ENCODE measurements at regions not wholly inside any gene's neighbourhood (a gene's known extent, or its start where the extent isn't known, plus 50 kb on each side); places are given as distances from the start of the nearest gene placed in this dataset.

GRCh38 chr3:160049565-160049964 is 60.9 kb downstream of the IL12A start:
- H3K9me3 ChIP-seq (ENCODE audit: control insufficient read depth in 4 of 4, low read length in 3 of 4), result no peaks in the 10 kb centered on the region
- 83% methylated on average over 2 of the region's 2 CpGs for WGBS
- H3K27ac ChIP-seq (ENCODE audit: low read depth in 1 of 2, low read length in 2 of 2), result no peak overlapping the region
- no peak for TF ChIP-seq FOXA2 (IDR thresholded peaks at IDR 0.05)
- TF ChIP-seq RXRA (IDR thresholded peaks at IDR 0.05), result no peak
- TF ChIP-seq YY1 (IDR thresholded peaks at IDR 0.05), result no peak
- TF ChIP-seq RAD21 (IDR thresholded peaks at IDR 0.05), result no peak
- TF ChIP-seq, protein P1, sequence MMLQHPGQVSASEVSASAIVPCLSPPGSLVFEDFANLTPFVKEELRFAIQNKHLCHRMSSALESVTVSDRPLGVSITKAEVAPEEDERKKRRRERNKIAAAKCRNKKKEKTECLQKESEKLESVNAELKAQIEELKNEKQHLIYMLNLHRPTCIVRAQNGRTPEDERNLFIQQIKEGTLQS (IDR thresholded peaks at IDR 0.05), result no peak
- TF ChIP-seq TAF1 (conservative IDR thresholded peaks at IDR 0.05), result no peak
- TF ChIP-seq SP1 (IDR thresholded peaks at IDR 0.05), result no peak
- TF ChIP-seq GABPA (IDR thresholded peaks at IDR 0.05 in 1 of 2, conservative IDR thresholded peaks at IDR 0.05 in 1 of 2), result no peak
- TF ChIP-seq REST (IDR thresholded peaks at IDR 0.05), result no peak
- no peak for TF ChIP-seq FOXA1 (IDR thresholded peaks at IDR 0.05)
- no peak for TF ChIP-seq ZBTB33 (IDR thresholded peaks at IDR 0.05)
- no peak for TF ChIP-seq JUND (IDR thresholded peaks at IDR 0.05)
- TF ChIP-seq HNF4G (IDR thresholded peaks at IDR 0.05), result no peak
- TF ChIP-seq NR2F2 (IDR thresholded peaks at IDR 0.05), result no peak
- TF ChIP-seq CTCF (IDR thresholded peaks at IDR 0.05; ENCODE audit: low read depth, low read length, missing input control), result no peak
- no peak for TF ChIP-seq HNF4A (conservative IDR thresholded peaks at IDR 0.05)
- TF ChIP-seq, protein P2, sequence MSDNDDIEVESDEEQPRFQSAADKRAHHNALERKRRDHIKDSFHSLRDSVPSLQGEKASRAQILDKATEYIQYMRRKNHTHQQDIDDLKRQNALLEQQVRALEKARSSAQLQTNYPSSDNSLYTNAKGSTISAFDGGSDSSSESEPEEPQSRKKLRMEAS (IDR thresholded peaks at IDR 0.05), result no peak
- DNase-seq (ENCODE audit: low spot score), result no peak
- H3K9ac ChIP-seq (ENCODE audit: low read depth in 1 of 2, low read length in 2 of 2), result no peak overlapping the region
- no peak overlapping the region for H3K4me3 ChIP-seq (ENCODE audit: low read depth in 1 of 3, low read length in 3 of 3)
- no peaks in the 10 kb centered on the region for H3K36me3 ChIP-seq (ENCODE audit: control insufficient read depth in 4 of 4, insufficient read depth in 3 of 4, low read depth in 1 of 4, low read length in 3 of 4)
- H3K27me3 ChIP-seq (ENCODE audit: control insufficient read depth in 4 of 4, insufficient read depth in 4 of 4, low read length in 3 of 4), result no peaks in the 10 kb centered on the region
- peaks cover 0 to 11% (median 8%) of the 10 kb centered on the region in 4 donors for H3K4me1 ChIP-seq (ENCODE audit: control insufficient read depth in 4 of 4, insufficient read depth in 4 of 4, low read length in 3 of 4)

GRCh38 chr3:160049988-160050387 is 61.4 kb downstream of the IL12A start:
- TF ChIP-seq EGR1 (IDR thresholded peaks at IDR 0.05; ENCODE audit: low read depth in 2 of 2) (no peak), REST (IDR thresholded peaks at IDR 0.05) (no peak), TAF1 (conservative IDR thresholded peaks at IDR 0.05) (no peak), JUND (IDR thresholded peaks at IDR 0.05) (no peak), HNF4G (IDR thresholded peaks at IDR 0.05) (no peak), GABPA (IDR thresholded peaks at IDR 0.05 in 1 of 2, conservative IDR thresholded peaks at IDR 0.05 in 1 of 2) (no peak), NR2F2 (IDR thresholded peaks at IDR 0.05) (no peak), RXRA (IDR thresholded peaks at IDR 0.05) (no peak), FOXA1 (IDR thresholded peaks at IDR 0.05) (no peak), HNF4A (conservative IDR thresholded peaks at IDR 0.05) (no peak), FOXA2 (IDR thresholded peaks at IDR 0.05) (no peak), RAD21 (IDR thresholded peaks at IDR 0.05) (no peak)
- TF ChIP-seq, protein P2 (IDR thresholded peaks at IDR 0.05), result no peak
- TF ChIP-seq, protein P1 (IDR thresholded peaks at IDR 0.05), result no peak
- H3K4me1 ChIP-seq (ENCODE audit: control insufficient read depth in 4 of 4, insufficient read depth in 4 of 4, low read length in 3 of 4), result peaks cover 0 to 11% (median 8%) of the 10 kb centered on the region in 4 donors
- no peaks in the 10 kb centered on the region for H3K36me3 ChIP-seq (ENCODE audit: control insufficient read depth in 4 of 4, insufficient read depth in 3 of 4, low read depth in 1 of 4, low read length in 3 of 4)
- no peak for DNase-seq (ENCODE audit: low spot score)
- no peaks in the 10 kb centered on the region for H3K27me3 ChIP-seq (ENCODE audit: control insufficient read depth in 4 of 4, insufficient read depth in 4 of 4, low read length in 3 of 4)
- 89% methylated on average over 5 of the region's 5 CpGs for WGBS
- H3K27ac ChIP-seq (ENCODE audit: low read depth in 1 of 2, low read length in 2 of 2), result no peak overlapping the region
- no peaks in the 10 kb centered on the region for H3K9me3 ChIP-seq (ENCODE audit: control insufficient read depth in 4 of 4, low read length in 3 of 4)
- no peak overlapping the region for H3K9ac ChIP-seq (ENCODE audit: low read depth in 1 of 2, low read length in 2 of 2)
- no peak overlapping the region for H3K4me3 ChIP-seq (ENCODE audit: low read depth in 1 of 3, low read length in 3 of 3)

All from liver (tissue), 8 donors.